ENCODE measurements at regions not wholly inside any gene's neighbourhood (a gene's known extent, or its start where the extent isn't known, plus 50 kb on each side); places are given as distances from the start of the nearest gene placed in this dataset.
A peak's percentile ranks its signal among the peaks of the same experiment; 100 is the strongest.

DNA sequence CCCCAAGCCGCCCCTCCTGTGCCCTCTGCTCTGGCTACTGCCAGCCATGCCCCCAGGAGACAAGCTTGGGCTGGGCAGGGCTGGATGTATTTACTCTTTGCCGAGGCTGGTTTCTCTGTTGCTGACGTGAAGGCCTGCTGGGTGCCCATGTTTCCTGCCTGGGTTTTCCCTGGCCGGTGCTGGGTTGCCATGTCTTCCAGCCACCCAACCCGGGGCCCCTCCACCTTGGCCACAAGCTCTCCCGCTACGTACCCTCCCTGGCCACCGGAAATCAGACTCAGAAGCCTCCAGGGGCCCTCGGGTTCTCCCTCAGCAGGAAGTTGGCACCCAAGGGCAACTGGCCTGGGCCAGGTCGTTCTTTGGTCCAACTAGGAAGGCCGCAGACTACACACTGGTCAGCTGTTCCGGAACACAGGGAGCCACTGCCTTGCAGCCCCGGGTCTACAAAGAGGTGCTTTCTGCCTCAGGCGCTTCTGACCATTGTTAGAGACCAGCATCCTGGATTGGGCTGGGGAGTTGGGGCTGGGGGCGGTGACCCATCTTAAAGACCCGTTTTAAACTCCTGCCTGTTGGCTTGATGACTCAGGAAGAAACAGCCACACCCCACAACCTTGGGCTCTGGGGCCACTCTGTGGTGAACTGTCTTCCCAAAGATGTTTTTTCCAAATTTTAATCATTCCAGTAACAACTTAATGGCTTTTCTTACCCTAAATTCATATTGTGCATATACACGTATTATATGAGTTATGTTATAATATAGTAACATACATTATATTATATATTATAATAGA is 71.2 kb upstream of the RUNX3 start:
- peak; percentile 24 for DNase-seq
- peaks cover 14% of the 10 kb centered on the region for H3K4me1 Mint-ChIP-seq
- no peaks in the 10 kb centered on the region for H3K27me3 Mint-ChIP-seq
- WGBS (ENCODE audit: insufficient coverage): 74% methylated on average over 16 of the region's 17 CpGs
- Histone ChIP-seq H3K27me3 (replicated peaks in 1 of 4; ENCODE audit: control extremely low read depth in 1 of 4, control insufficient read depth in 3 of 4, insufficient read depth in 4 of 4, low read length in 3 of 4) (no peaks in the 10 kb centered on the region), H3K4me3 (ENCODE audit: control extremely low read depth in 1 of 5, extremely low read depth in 1 of 5, insufficient read depth in 1 of 5, low read depth in 2 of 5, low read length in 4 of 5) (no peak overlapping the region), H4K20me1 (ENCODE audit: control insufficient read depth, insufficient read depth, low read length, poor library complexity, severe bottlenecking) (no peaks in the 10 kb centered on the region), H2AFZ (ENCODE audit: insufficient read depth, low read depth, low read length, poor library complexity, severe bottlenecking) (no peak overlapping the region), H3K9me3 (ENCODE audit: control extremely low read depth in 1 of 3, control insufficient read depth in 2 of 3, insufficient read depth in 1 of 3, low read length in 2 of 3) (no peaks in the 10 kb centered on the region), H3K4me1 (ENCODE audit: control insufficient read depth in 2 of 2, insufficient read depth in 2 of 2, low read length in 2 of 2) (peaks cover 0 to 19% of the 10 kb centered on the region in 2 donors), H3K9ac (ENCODE audit: low read length) (no peak overlapping the region), H3K79me2 (ENCODE audit: control insufficient read depth, insufficient read depth, low read length) (no peaks in the 10 kb centered on the region), H3K4me2 (replicated peaks; ENCODE audit: low read depth, low read length, poor library complexity, severe bottlenecking) (no peak overlapping the region), H3K36me3 (replicated peaks in 1 of 2; ENCODE audit: control extremely low read depth in 1 of 2, control insufficient read depth in 1 of 2, extremely low read depth in 1 of 2, insufficient read depth in 2 of 2, low read length in 1 of 2) (no peaks in the 10 kb centered on the region), H3K27ac (ENCODE audit: low read length in 2 of 2) (no peak overlapping the region)
- no peaks in the 10 kb centered on the region for H3K9me3 Mint-ChIP-seq (ENCODE audit: insufficient read depth)
- CTCF ChIA-PET: no interaction called here
- H3K27ac Mint-ChIP-seq: no peak overlapping the region
- peak; percentile 34 for ATAC-seq (ENCODE audit: low read depth)
- H3K4me3 Mint-ChIP-seq: no peak overlapping the region
- POLR2A ChIA-PET: no interaction called here
- TF ChIP-seq, protein P1, sequence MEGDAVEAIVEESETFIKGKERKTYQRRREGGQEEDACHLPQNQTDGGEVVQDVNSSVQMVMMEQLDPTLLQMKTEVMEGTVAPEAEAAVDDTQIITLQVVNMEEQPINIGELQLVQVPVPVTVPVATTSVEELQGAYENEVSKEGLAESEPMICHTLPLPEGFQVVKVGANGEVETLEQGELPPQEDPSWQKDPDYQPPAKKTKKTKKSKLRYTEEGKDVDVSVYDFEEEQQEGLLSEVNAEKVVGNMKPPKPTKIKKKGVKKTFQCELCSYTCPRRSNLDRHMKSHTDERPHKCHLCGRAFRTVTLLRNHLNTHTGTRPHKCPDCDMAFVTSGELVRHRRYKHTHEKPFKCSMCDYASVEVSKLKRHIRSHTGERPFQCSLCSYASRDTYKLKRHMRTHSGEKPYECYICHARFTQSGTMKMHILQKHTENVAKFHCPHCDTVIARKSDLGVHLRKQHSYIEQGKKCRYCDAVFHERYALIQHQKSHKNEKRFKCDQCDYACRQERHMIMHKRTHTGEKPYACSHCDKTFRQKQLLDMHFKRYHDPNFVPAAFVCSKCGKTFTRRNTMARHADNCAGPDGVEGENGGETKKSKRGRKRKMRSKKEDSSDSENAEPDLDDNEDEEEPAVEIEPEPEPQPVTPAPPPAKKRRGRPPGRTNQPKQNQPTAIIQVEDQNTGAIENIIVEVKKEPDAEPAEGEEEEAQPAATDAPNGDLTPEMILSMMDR (IDR thresholded peaks at IDR 0.05): no peak
- TF ChIP-seq EZH2 (IDR thresholded peaks at IDR 0.05; ENCODE audit: borderline replicate concordance, insufficient read depth, low read depth, low read length, poor library complexity, severe bottlenecking): no peak
- intact Hi-C loops (cut with micrococcal nuclease): no loop called here

DNA sequence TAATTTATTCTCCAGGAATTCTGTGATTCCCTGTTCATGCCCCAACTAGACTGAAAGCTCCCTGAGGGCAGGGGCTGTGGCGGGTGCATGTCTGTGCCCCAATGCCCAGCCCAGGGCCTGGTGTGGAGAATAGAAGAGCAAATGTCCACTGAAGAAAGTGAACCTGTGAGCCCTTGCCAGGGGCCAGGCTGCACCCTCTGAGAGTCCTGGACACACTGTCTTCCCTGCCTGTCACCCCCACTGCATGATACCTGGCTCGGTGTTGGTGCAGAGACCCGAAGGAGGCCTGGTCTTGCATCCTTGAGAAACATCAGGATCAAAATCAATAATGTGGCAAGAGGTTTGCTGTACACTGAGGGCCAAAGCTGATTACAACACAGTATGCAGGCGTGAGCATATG is 69.8 kb upstream of the RUNX3 start:
- Histone ChIP-seq H3K9ac (ENCODE audit: low read length) (no peak overlapping the region), H4K20me1 (ENCODE audit: control insufficient read depth, insufficient read depth, low read length, poor library complexity, severe bottlenecking) (no peaks in the 10 kb centered on the region), H3K79me2 (ENCODE audit: control insufficient read depth, insufficient read depth, low read length) (no peaks in the 10 kb centered on the region), H3K27me3 (replicated peaks in 1 of 4; ENCODE audit: control extremely low read depth in 1 of 4, control insufficient read depth in 3 of 4, insufficient read depth in 4 of 4, low read length in 3 of 4) (no peaks in the 10 kb centered on the region), H3K36me3 (replicated peaks in 1 of 2; ENCODE audit: control extremely low read depth in 1 of 2, control insufficient read depth in 1 of 2, extremely low read depth in 1 of 2, insufficient read depth in 2 of 2, low read length in 1 of 2) (no peaks in the 10 kb centered on the region), H3K27ac (ENCODE audit: low read length in 2 of 2) (no peak overlapping the region), H3K4me3 (ENCODE audit: control extremely low read depth in 1 of 5, extremely low read depth in 1 of 5, insufficient read depth in 1 of 5, low read depth in 2 of 5, low read length in 4 of 5) (no peak overlapping the region), H3K9me3 (ENCODE audit: control extremely low read depth in 1 of 3, control insufficient read depth in 2 of 3, insufficient read depth in 1 of 3, low read length in 2 of 3) (no peaks in the 10 kb centered on the region), H2AFZ (ENCODE audit: insufficient read depth, low read depth, low read length, poor library complexity, severe bottlenecking) (no peak overlapping the region), H3K4me2 (replicated peaks; ENCODE audit: low read depth, low read length, poor library complexity, severe bottlenecking) (no peak overlapping the region), H3K4me1 (ENCODE audit: control insufficient read depth in 2 of 2, insufficient read depth in 2 of 2, low read length in 2 of 2) (peaks cover 0 to 19% of the 10 kb centered on the region in 2 donors)
- POLR2A ChIA-PET: no interaction called here
- Mint-ChIP-seq H3K27me3 (no peaks in the 10 kb centered on the region), H3K9me3 (ENCODE audit: insufficient read depth) (no peaks in the 10 kb centered on the region), H3K27ac (no peak overlapping the region), H3K4me1 (peaks cover 14% of the 10 kb centered on the region), H3K4me3 (no peak overlapping the region)
- CTCF ChIA-PET: interaction anchor here (1.0 to 1.5 kb wide), 3 partner anchors 19 to 53 kb away, joined by 3 to 5 read pairs (median 3); no protein-coding TSS in a partner anchor
- 100% methylated on average over 3 of the region's 4 CpGs for WGBS (ENCODE audit: insufficient coverage)
- intact Hi-C loops (cut with micrococcal nuclease): loop anchor here (5.0 kb wide), 1 partner anchor 32 kb away; no protein-coding TSS in a partner anchor
- DNase-seq (no peak), ATAC-seq (ENCODE audit: low read depth) (no peak)
- TF ChIP-seq, protein P1 (IDR thresholded peaks at IDR 0.05): no peak
- TF ChIP-seq EZH2 (IDR thresholded peaks at IDR 0.05; ENCODE audit: borderline replicate concordance, insufficient read depth, low read depth, low read length, poor library complexity, severe bottlenecking): no peak
